HL-60/S4 treated with phorbol 12-myristate 13-acetate at 8.2 ng/mL for 4 days and 3 days (cell line): ENCODE measurements at regions not wholly inside any gene's neighbourhood (a gene's known extent, or its start where the extent isn't known, plus 50 kb on each side); places are given as distances from the start of the nearest gene placed in this dataset.

Experiments used
- in situ Hi-C: fragments of 300-500 bp; cut with MboI; formaldehyde crosslinking; loops from 2 replicates; pipeline ENCODE4 v1.15.0; 2022; ENCODE audit warnings: low sequenced_read_pairs

GRCh38 chr2:14355102-14355501 is 277.4 kb upstream of the LRATD1 start:
- in situ Hi-C loops: no loop called here

- in situ Hi-C loops: no loop called here
Measured at GRCh38 chr2:14358339-14358738, 274.2 kb upstream of the LRATD1 start.

- in situ Hi-C loops: no loop called here
Measured at GRCh38 chr2:14358774-14359173, 273.7 kb upstream of the LRATD1 start.

- in situ Hi-C loops: no loop called here
Measured at GRCh38 chr2:14363137-14363536, 269.4 kb upstream of the LRATD1 start.

DNA sequence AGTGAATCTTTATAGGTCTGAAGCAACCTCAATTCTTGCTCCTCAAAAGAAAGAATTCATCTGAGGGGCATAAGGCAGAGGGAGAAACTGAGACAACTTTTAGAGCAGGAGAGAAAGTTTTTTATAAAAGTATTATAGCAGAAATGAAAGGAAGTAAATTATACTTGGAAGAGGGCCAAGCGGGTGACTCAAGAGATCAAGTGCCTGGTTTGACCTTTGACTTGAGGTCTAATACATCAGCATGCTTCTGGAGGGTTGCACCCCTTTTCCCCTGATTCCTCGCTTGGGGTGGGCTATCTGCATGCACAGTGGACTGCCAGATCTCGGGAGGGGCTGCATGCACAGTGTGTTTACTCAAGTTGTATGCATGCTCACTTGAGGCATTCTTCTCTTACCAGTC is 268.5 kb upstream of the LRATD1 start:
- in situ Hi-C loops: no loop called here

DNA sequence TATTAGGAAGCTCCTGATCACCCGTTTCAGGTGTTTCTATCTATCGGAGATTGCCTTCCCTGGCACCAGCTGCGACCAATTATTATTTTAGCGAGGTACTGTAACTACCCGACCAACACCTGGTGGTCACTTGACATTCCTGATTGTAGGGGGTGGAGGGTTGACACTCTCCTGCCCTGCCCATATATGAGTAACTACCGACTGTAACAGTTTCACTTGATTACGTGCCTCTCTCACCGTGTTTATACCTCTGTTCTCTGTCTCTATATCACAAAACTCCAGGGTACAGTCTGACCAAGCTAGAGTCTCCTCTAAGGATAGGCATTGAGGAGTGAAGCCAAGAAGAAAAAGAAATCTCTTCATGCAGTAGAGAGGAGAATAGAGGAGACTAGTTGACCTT is 268.0 kb upstream of the LRATD1 start:
- in situ Hi-C loops: no loop called here

- in situ Hi-C loops: no loop called here
Measured at GRCh38 chr2:14385043-14385442, 247.5 kb upstream of the LRATD1 start.

GRCh38 chr2:14387332-14387731 is 245.2 kb upstream of the LRATD1 start:
- in situ Hi-C loops: no loop called here

GRCh38 chr2:14388724-14389123 is 243.8 kb upstream of the LRATD1 start:
- in situ Hi-C loops: no loop called here

- in situ Hi-C loops: no loop called here
Measured at GRCh38 chr2:14396533-14397083, 235.9 kb upstream of the LRATD1 start.

DNA sequence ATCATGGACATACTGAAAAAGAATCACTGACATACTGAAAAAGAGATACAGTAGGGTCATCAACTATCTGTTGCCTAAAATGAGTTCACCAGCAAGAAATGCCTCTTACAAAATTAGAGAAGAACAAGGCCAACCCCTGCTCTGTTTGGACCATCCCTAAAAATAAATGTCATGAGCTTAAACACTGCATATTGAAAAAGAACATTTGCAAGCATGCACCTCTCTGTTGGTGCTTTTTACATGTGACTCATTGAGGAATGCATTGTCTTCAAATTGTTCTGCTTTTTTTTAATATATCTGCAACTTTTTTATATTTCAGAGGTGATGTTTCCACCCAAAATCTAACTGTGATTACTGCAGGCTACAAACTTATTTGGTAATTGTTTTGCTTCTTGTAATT is 233.9 kb upstream of the LRATD1 start:
- in situ Hi-C loops: no loop called here

DNA sequence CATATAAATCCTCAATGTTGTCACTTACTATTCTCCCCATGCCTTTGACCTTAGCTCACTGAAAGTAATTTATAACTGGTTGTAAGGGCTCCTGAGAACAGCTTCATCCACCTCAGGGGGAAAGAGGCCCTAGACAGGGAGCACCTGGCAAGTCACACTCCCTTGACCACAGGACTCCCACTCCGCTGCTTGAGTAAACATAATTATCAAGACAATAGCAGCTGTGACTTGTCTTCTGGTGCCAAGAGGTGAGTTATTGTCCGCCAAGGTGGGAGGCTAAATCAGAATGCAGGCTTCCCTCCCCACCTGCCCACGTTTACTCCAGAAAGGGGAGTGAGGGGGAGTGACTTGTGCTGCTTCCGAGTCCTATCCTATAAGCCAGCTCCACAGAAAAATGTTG is 230.6 kb upstream of the LRATD1 start:
- in situ Hi-C loops: no loop called here

- in situ Hi-C loops: no loop called here
Measured at GRCh38 chr2:14408695-14409094, 223.8 kb upstream of the LRATD1 start.

DNA sequence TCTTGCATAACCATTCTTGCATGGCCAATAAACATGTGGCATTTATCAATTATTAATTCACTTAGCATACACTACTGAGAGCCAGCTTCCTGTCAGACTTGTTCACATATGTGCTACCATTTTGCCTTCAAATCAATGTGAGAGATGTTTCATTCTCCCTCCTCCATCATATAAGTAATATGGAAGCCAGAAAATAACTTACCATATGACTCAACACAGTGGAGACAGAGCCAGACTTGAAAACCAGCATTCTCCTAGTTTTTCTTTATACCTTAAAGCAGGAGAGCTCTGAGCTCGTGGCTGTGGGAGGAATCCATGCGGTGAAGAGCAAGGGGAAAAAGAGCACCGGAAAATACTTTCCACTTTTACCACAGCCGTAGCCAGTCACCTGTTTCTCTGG is 215.0 kb upstream of the LRATD1 start:
- in situ Hi-C loops: no loop called here

- in situ Hi-C loops: no loop called here
Measured at GRCh38 chr2:14418115-14418514, 214.4 kb upstream of the LRATD1 start.

- in situ Hi-C loops: no loop called here
Measured at GRCh38 chr2:14420851-14421250, 211.7 kb upstream of the LRATD1 start.

DNA sequence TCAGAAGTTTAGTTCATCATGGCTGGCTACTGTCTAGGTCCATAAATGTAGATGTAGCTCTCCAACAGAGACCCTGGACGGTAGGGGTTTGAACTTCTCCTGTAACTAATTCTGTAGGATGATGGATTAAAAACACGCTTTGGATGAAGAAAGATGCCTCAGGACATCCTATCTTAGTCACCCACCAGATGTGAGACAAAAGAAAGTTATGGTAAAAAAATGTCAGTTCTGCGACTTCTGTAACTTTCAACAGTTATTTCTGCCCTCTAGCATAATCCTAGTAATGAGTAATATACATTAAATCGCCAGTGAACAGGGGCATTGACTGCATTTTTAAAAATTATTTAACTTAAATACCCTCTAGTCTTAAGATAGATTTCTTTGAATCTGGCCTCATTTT is 210.1 kb upstream of the LRATD1 start:
- in situ Hi-C loops: no loop called here

DNA sequence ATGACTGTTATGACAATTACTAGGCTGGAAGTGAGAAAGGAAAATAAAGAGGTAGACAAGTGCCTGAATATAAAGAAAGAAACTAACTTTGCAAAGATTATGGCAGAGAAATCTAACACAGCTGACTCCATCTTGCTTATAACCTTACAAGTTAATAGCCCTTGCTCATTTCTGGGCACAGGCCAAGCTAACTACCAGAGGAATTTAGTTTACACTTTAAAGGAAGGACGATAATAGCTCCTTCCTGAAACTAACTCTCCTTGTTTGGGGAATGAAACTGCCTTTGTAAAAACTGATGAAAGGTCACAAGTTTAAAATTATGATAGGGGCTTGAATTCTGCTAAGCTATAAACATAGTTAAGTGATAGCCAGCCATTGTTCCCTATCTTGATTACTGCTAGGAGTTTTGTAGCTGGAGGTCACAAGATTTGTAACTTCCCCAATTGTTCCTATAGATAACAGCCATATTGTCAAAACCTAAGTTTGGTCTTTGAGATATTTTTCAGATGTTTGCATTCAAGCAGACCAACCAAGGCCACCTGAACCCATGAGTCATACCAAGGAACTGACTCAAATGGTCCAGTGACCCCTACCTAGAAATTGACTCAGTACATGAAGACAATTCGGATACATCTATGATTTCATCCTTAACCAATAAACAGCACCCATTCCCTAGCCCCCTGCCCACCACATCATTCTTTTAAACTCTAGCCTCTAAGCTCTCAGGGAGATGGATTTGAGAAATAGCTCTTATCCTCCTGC is 209.2 kb upstream of the LRATD1 start:
- in situ Hi-C loops: no loop called here

- in situ Hi-C loops: no loop called here
Measured at GRCh38 chr2:14424478-14425390, 207.8 kb upstream of the LRATD1 start.

DNA sequence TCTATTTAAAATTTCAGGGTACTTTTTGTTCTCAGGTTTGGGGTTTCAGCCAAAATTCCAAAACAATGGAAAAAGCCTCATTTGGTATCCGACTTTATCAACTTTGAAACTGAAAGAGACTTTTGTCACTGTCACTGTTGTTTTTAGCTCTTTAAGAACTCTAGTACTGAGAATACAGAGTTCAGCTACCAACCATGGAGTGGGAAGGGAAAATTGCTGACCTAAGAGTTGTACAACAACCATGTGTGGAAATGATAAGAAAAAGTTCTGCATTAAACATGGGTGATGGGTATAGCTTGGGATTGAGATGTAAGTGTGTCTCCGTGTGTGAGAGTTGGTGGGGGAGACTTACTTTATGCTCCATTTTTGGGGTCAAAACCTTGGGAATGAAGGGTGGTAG is 206.6 kb upstream of the LRATD1 start:
- in situ Hi-C loops: no loop called here

- in situ Hi-C loops: no loop called here
Measured at GRCh38 chr2:14428056-14428455, 204.5 kb upstream of the LRATD1 start.

- in situ Hi-C loops: no loop called here
Measured at GRCh38 chr2:14433946-14434495, 198.5 kb upstream of the LRATD1 start.
